ENCODE measurements at regions not wholly inside any gene's neighbourhood (a gene's known extent, or its start where the extent isn't known, plus 50 kb on each side); places are given as distances from the start of the nearest gene placed in this dataset.

DNA sequence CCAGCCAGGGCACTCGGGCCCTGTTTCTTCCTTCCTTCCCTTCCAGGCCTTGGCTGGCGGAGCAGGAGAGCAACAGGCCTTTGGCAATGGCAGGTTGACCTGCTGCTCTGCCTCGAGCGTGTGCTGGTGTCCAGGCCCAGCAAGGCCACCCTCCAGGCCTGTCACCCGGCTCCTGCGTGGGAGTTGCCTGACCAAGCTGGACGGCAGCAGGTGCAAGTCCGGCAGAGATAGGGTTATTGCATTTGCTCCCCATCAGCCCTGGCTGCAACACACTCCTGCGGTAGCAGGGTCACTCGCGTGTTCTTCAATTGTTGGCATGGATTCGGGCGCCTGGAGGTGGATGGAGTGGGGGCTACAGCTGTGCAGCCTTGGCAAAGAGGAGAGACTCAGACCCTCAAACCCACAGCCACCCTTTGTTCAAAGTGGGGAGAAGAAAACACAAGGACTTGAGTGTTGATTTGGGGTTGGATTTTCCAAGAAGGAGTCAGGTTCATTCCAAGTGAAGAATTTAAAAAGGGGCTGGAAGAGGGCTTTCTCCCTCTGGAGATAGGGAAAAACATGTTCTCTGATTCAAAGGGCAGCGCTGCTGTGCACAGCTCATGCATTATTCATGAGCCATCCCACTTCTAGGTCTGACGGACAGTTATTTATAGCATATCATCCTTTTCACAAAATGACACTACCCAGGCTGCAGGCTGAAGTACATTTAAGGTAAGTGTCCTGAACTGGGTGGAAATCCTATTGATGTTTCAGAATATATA, 64.2 kb upstream of the PITRM1 start:
- H3K27me3 Mint-ChIP-seq, result peaks cover 57% of the 10 kb centered on the region

DNA sequence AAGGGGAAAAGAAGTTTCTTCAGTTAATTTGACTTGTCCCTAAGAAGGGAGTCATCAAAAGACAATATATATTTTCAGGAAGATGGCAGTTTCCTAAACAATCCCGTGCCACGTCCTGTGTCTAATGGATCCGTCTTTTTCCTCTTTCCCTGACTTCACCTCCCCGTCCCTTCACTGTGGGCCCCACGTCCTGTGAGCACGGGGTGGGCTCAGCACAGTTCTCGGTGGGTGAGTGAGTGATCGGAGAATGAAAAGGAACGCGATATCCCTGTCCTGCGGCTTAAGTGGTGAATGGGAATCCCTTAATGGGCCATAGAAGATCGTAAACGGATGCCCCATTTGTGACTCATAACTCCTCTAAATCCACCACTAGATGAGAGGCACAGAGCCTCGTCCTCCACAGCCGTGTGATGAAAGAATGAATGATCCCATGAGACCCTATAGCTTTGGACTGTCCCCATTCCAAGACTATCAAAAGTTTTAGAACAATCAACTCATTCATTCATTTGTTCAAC, 63.5 kb upstream of the PITRM1 start:
- H3K27me3 Mint-ChIP-seq, result peaks cover 61% of the 10 kb centered on the region

More for the DNA sequence above, 64.2 kb upstream of the PITRM1 start:
- no peak overlapping the region for H3K4me3 Mint-ChIP-seq
- no peaks in the 10 kb centered on the region for H3K9me3 Mint-ChIP-seq
- H3K4me1 Mint-ChIP-seq (ENCODE audit: low read depth), result peaks cover 5% of the 10 kb centered on the region
- no peaks in the 10 kb centered on the region for H3K36me3 Mint-ChIP-seq (ENCODE audit: low read depth)
- no peak overlapping the region for H3K27ac Mint-ChIP-seq

DNA sequence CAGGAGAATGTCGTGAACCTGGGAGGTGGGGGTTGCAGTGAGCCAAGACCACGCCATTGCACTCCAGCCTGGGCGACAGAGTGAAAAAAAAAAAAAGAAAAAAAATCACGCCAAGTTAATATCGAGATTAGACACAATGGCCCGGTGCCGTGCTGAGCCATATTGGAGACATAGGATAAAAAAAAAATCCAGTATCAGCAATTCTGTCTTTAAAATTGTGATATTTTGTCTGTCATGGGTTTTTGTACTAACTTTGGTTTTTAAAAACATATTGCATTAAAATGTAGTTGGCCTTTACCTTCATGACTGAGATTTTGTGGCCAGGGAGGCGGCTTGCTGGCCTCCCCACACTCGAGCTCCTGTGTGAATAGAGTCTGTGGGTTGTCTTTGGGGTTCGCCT, 62.8 kb upstream of the PITRM1 start:
- H3K9me3 Mint-ChIP-seq, result no peaks in the 10 kb centered on the region
- H3K4me3 Mint-ChIP-seq, result no peak overlapping the region
- peaks cover 5% of the 10 kb centered on the region for H3K4me1 Mint-ChIP-seq (ENCODE audit: low read depth)
- no peak overlapping the region for H3K27ac Mint-ChIP-seq
- H3K36me3 Mint-ChIP-seq (ENCODE audit: low read depth), result no peaks in the 10 kb centered on the region
- peaks cover 60% of the 10 kb centered on the region for H3K27me3 Mint-ChIP-seq

More for the DNA sequence above, 63.5 kb upstream of the PITRM1 start:
- Mint-ChIP-seq H3K36me3 (ENCODE audit: low read depth) (no peaks in the 10 kb centered on the region), H3K4me3 (no peak overlapping the region), H3K27ac (no peak overlapping the region), H3K9me3 (no peaks in the 10 kb centered on the region), H3K4me1 (ENCODE audit: low read depth) (peaks cover 5% of the 10 kb centered on the region)

DNA sequence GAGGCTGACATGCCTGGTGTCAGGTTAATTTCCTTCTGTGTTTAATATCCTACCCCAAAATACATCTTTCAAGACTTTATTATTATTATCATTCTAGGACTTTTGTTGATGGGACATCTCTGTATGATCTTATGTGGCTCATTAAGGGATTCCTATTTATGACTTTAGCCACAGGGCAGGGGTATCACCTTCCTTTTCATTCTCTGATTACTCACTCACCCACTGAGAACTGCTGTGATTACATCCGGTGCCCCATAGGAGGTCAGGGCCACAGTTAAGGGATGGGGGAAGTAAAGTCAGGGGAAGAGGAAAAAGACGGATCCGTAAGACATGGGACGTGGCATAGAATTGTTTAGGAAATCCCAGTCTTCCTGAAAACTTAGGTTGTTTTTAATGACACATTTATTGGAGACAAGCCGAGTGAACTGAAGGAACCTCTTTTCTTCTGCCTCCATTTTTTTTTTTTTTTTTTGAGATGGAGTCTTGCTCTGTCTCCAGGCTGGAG, 61.0 kb upstream of the PITRM1 start:
- Mint-ChIP-seq H3K4me1 (ENCODE audit: low read depth) (peaks cover 2% of the 10 kb centered on the region), H3K36me3 (ENCODE audit: low read depth) (no peaks in the 10 kb centered on the region), H3K4me3 (no peak overlapping the region), H3K27me3 (peaks cover 47% of the 10 kb centered on the region), H3K9me3 (no peaks in the 10 kb centered on the region), H3K27ac (no peak overlapping the region)

DNA sequence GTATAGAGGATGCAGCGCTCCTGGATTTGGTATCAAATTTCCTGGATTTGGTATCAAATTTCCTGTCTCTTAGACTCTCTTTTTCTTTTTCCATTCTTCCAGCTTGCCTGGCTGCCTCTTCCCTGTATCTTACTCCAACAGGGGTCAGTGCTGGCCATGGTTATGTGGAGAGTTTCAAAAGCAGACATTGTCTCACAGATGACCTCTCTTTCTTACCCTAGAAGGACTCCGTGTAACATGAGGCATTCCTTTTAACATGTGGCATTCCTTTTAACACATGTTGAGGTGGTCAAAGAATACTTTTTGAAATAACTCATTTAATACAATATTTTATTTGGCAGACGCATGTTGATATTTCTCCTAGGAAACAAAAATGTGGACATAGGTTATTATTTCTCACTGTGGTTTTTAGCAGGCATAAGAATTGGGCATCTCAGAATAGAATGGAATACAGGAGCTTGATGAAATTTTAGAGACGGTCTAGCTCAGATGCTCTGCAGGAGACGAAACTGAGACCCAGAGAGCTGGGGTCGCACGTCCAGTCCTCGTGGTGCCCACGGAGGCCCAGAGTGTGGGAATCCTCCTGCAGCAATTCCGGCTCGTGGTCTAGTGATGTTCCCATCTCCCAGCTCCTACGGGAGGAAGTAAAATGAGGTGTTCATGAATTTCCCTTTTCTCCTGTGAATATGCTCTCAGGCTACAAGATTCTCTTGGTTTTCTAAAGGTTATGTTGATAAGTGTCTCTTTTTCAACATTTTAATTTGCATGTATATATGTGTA, 59.6 kb upstream of the PITRM1 start:
- H3K36me3 Mint-ChIP-seq (ENCODE audit: low read depth), result no peaks in the 10 kb centered on the region
- H3K9me3 Mint-ChIP-seq, result no peaks in the 10 kb centered on the region
- H3K4me1 Mint-ChIP-seq (ENCODE audit: low read depth), result peaks cover 16% of the 10 kb centered on the region
- no peak overlapping the region for H3K27ac Mint-ChIP-seq
- peaks cover 37% of the 10 kb centered on the region for H3K27me3 Mint-ChIP-seq
- no peak overlapping the region for H3K4me3 Mint-ChIP-seq

DNA sequence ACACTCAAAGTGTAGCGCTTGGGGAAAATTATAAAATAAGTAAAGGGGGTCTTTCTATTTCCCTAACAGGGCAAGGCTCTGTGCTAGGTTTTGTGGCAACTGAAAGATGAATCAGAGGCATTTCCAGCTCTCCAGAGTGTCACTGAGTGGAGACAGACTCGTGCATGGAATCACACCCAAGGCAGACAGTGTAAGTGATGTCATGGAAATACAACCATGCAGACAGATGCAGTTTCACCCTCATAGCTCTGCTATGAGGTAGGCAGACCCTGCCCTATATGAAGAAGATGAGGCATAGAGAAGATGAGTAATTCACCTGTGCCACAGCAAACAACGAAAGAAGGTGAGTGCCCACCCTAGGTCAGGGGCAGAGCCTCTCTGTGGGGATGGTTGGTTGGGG, 57.2 kb upstream of the PITRM1 start:
- no peak overlapping the region for H3K4me3 Mint-ChIP-seq
- H3K27me3 Mint-ChIP-seq, result peaks cover 30% of the 10 kb centered on the region
- no peak overlapping the region for H3K27ac Mint-ChIP-seq
- H3K4me1 Mint-ChIP-seq (ENCODE audit: low read depth), result peaks cover 22% of the 10 kb centered on the region
- no peaks in the 10 kb centered on the region for H3K36me3 Mint-ChIP-seq (ENCODE audit: low read depth)
- H3K9me3 Mint-ChIP-seq, result no peaks in the 10 kb centered on the region

DNA sequence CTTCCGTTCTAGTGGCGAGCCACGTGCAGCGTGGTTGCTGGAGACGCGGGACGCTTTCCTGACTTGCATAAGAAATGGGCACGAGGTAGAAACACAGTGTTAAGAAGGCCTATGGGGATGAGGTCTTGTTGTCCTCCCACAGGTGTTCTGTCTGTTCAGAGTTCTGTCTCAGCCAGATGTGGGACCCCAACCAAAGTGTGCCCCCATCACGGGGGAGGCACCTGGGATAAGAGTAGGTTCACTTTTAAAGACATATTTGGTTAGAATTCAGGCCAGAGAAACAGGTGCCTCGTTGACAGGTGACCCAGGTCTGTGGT, 56.0 kb upstream of the PITRM1 start:
- H3K9me3 Mint-ChIP-seq, result no peaks in the 10 kb centered on the region
- peaks cover 22% of the 10 kb centered on the region for H3K4me1 Mint-ChIP-seq (ENCODE audit: low read depth)
- no peak overlapping the region for H3K4me3 Mint-ChIP-seq
- no peaks in the 10 kb centered on the region for H3K36me3 Mint-ChIP-seq (ENCODE audit: low read depth)
- H3K27ac Mint-ChIP-seq, result peak overlapping the region; percentile 81
- H3K27me3 Mint-ChIP-seq, result peaks cover 24% of the 10 kb centered on the region

DNA sequence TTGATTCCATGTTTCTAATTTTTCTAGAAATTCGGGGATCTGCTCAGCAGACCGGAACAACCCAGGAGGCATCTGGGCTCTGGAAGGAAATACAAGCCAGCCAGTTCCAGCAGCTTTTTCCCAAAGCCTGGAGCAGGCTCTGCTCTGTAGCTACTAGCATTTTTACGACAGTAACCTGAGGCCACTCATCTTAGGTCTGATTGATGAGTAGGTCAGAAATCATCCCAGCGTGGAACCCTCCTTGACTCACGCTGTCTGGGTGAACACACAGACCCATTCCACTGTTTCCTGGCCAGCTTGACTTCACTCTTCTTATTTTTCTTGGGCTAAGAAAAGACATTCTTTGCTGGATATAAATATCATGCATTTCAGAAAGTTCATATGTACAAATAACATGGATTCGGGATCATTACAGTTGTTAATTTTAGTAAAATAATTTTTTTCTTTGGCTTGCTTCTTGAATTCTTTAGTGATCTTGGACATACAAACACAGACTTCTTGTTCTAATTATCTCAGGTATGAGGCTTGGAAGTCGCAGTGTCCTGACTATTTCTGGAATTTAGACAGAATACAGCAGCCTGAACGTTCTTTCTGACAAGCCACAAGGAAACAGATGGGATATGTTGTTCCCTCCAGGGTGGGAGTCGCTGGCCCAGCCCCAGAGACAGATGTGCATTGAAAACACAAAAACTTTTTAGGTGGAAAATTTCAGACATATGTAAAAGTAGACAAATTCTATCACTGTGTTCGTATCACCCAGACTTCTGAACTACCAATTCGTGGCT, 54.6 kb upstream of the PITRM1 start:
- H3K4me3 Mint-ChIP-seq, result peak overlapping the region; percentile 47
- peak overlapping the region; percentile 81 for H3K27ac Mint-ChIP-seq
- H3K36me3 Mint-ChIP-seq (ENCODE audit: low read depth), result no peaks in the 10 kb centered on the region
- H3K27me3 Mint-ChIP-seq, result peaks cover 10% of the 10 kb centered on the region
- H3K4me1 Mint-ChIP-seq (ENCODE audit: low read depth), result peaks cover 22% of the 10 kb centered on the region
- H3K9me3 Mint-ChIP-seq, result no peaks in the 10 kb centered on the region

DNA sequence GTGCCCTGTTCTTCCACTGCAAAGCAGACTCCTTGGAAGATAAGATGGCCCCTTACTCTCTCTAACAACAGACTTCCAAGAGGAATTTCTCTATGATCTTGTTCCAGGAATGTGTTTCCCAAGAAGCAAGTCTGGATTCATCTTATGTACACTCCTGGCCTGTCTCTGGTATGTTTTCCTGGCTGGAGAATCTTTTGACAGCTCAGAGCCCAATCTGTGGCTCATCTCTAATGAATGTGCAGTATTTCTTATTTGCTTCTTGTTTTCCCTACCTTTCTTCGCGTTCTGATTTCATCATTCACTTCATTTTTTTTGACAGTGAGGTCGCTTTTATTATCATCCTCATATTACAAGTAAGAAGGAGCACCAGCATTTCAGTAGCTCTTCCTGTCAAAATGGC, 53.0 kb upstream of the PITRM1 start:
- Mint-ChIP-seq H3K4me1 (ENCODE audit: low read depth) (peaks cover 22% of the 10 kb centered on the region), H3K36me3 (ENCODE audit: low read depth) (no peaks in the 10 kb centered on the region), H3K27ac (no peak overlapping the region), H3K4me3 (no peak overlapping the region), H3K9me3 (no peaks in the 10 kb centered on the region), H3K27me3 (peaks cover 5% of the 10 kb centered on the region)

DNA sequence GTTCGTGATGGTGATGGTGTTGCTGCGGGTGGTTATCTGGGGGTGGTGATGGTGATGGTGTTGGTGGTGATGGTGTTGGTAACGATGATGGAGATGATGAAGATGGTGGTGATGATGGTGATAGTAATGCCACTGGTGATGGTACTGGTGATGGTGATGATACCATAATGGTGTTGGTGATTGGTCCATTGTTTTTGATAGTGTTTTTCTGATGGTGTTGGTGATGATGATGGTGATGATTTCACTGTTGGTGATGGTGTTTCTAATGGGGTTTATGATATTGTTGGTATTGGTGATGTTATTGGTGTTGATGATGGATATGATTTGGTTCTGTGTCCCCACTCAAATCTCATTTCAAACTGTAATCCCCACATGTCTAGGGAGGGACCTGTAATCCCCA, 51.7 kb upstream of the PITRM1 start:
- no peaks in the 10 kb centered on the region for H3K36me3 Mint-ChIP-seq (ENCODE audit: low read depth)
- peaks cover 9% of the 10 kb centered on the region for H3K27me3 Mint-ChIP-seq
- no peaks in the 10 kb centered on the region for H3K9me3 Mint-ChIP-seq
- H3K4me1 Mint-ChIP-seq (ENCODE audit: low read depth), result peaks cover 22% of the 10 kb centered on the region
- no peak overlapping the region for H3K4me3 Mint-ChIP-seq
- H3K27ac Mint-ChIP-seq, result no peak overlapping the region

DNA sequence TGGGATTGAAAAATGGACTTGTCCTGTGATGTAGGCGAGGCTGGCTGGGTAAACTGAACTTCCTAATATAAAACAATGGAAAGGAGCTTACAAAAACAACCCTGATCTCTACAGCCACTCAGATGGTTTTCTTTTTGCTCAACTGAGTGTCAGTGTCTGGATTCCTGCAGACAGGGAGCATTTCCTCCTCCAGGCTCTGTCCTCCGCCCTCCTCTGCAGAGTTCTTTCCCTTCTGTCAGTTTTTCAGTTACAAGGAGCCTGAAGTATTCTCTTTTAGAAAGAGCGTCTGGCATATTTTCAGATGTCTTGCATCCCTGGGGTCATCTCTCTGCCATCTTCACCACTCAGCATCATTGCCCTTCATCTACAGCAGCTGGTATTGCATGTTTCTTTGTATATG, 50.0 kb upstream of the PITRM1 start:
- H3K27me3 Mint-ChIP-seq, result peaks cover 14% of the 10 kb centered on the region
- H3K4me1 Mint-ChIP-seq (ENCODE audit: low read depth), result peaks cover 10% of the 10 kb centered on the region
- H3K27ac Mint-ChIP-seq, result no peak overlapping the region
- H3K36me3 Mint-ChIP-seq (ENCODE audit: low read depth), result no peaks in the 10 kb centered on the region
- no peak overlapping the region for H3K4me3 Mint-ChIP-seq
- no peaks in the 10 kb centered on the region for H3K9me3 Mint-ChIP-seq

Data from stimulated activated naive CD8-positive, alpha-beta T cell treated with anti-CD3 and anti-CD28 coated beads, Interleukin-15, Interleukin-2, amounts not matched to agents 100 ng/mL and 50 ng/mL, for 24 hours (primary cell).